Activated CD8-positive, alpha-beta memory T cell treated with anti-CD3 and anti-CD28 coated beads for 48 hours (primary cell): ENCODE measurements at regions not wholly inside any gene's neighbourhood (a gene's known extent, or its start where the extent isn't known, plus 50 kb on each side); places are given as distances from the start of the nearest gene placed in this dataset.

Source experiments
- DNase-seq, 3 experiments: peaks; one replicate each; pipeline ENCODE4 v3.0.0-alpha.2; 2020; ENCODE audit warnings: low read depth in 2 of 3, low spot score in 2 of 3

GRCh38 chr20:60361761-60362395 lies 403.7 kb downstream of the CDH26 start:
- DNase-seq: no peak

GRCh38 chr20:60362531-60362930 lies 404.3 kb downstream of the CDH26 start:
- DNase-seq: no peak

- DNase-seq: no peak
These were observed 405.5 kb downstream of the CDH26 start for GRCh38 chr20:60363698-60364097.

GRCh38 chr20:60365064-60365666 lies 406.9 kb downstream of the CDH26 start:
- no peak for DNase-seq

GRCh38 chr20:60365882-60366281 lies 407.7 kb downstream of the CDH26 start:
- DNase-seq: no peak

- DNase-seq: no peak
These were observed 413.2 kb downstream of the CDH26 start for GRCh38 chr20:60371384-60371783.

- DNase-seq: no peak
These were observed 414.1 kb downstream of the CDH26 start for GRCh38 chr20:60372275-60372674.

- DNase-seq: no peak
These were observed 414.6 kb downstream of the CDH26 start for GRCh38 chr20:60372822-60373221.

GRCh38 chr20:60378620-60379019 lies 420.4 kb downstream of the CDH26 start:
- no peak for DNase-seq

GRCh38 chr20:60381643-60382400 lies 423.6 kb downstream of the CDH26 start:
- DNase-seq: no peak

GRCh38 chr20:60389441-60389840 lies 431.2 kb downstream of the CDH26 start:
- DNase-seq: no peak

- no peak for DNase-seq
These were observed 431.7 kb downstream of the CDH26 start for GRCh38 chr20:60389882-60390281.

GRCh38 chr20:60395991-60396390 lies 437.8 kb downstream of the CDH26 start:
- DNase-seq: no peak

- no peak for DNase-seq
These were observed 442.3 kb downstream of the CDH26 start for GRCh38 chr20:60400567-60400966.

- DNase-seq: no peak
These were observed 444.2 kb downstream of the CDH26 start for GRCh38 chr20:60402189-60403058.

GRCh38 chr20:60403105-60403741 lies 445.0 kb downstream of the CDH26 start:
- DNase-seq: no peak

GRCh38 chr20:60407011-60407771 lies 449.0 kb downstream of the CDH26 start:
- no peak for DNase-seq

GRCh38 chr20:60407938-60408337 lies 449.7 kb downstream of the CDH26 start:
- DNase-seq: no peak

GRCh38 chr20:60408435-60408834 lies 450.2 kb downstream of the CDH26 start:
- DNase-seq: no peak

- no peak for DNase-seq
These were observed 452.5 kb downstream of the CDH26 start for GRCh38 chr20:60410618-60411264.
